Stimulated activated CD4-positive, alpha-beta T cell treated with anti-CD3 and anti-CD28 coated beads, TNF-alpha, amount 100 ng/mL, for 24 hours (primary cell): ENCODE measurements at regions not wholly inside any gene's neighbourhood (a gene's known extent, or its start where the extent isn't known, plus 50 kb on each side); places are given as distances from the start of the nearest gene placed in this dataset.
"Not testable (repeated sequence)": the region's sequence is repeated elsewhere in the genome, so short reads cannot be mapped to it uniquely, and the experiment has no call there.

Source experiments
- DNase-seq, 3 experiments: peaks; one replicate each; pipeline ENCODE4 v3.0.0-alpha.2; 2020; ENCODE audit warnings: low read depth in 3 of 3

DNA sequence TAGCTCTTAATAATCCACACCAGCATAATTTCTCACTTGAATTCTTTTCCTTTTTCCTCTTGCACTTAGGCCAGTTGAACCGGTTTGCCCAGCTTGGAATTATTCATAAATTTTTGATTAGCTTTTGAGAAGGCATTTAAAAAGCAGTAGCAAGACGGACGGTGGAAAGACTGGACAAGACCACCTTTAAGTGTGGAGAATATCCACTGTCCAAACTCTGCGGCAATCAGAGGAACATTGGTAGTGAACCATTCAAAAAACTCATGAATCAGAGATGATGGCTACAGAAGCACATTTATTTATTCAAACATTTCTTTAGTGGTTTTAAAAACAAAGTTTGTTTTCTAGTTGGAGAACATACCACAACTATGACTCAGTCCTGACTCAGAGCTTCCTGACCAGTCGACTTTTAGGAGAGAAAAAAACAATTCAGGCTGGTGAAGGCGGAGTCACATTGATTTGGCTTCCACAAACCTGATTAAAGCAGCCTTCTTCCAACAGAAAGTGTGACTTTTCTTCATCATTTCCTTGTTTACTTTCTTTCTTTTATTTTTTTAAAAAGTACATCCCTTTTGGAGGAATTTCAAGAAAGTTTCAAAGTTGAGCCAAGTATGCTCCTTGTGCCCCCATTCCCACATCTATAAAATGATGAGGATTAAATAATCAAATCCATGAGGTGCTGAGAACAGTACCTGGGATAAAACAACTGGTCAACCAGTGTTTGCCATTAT, 128.8 kb downstream of the ADSS2 start:
- peak in 1 of 3 experiments; percentile 20 for DNase-seq

DNA sequence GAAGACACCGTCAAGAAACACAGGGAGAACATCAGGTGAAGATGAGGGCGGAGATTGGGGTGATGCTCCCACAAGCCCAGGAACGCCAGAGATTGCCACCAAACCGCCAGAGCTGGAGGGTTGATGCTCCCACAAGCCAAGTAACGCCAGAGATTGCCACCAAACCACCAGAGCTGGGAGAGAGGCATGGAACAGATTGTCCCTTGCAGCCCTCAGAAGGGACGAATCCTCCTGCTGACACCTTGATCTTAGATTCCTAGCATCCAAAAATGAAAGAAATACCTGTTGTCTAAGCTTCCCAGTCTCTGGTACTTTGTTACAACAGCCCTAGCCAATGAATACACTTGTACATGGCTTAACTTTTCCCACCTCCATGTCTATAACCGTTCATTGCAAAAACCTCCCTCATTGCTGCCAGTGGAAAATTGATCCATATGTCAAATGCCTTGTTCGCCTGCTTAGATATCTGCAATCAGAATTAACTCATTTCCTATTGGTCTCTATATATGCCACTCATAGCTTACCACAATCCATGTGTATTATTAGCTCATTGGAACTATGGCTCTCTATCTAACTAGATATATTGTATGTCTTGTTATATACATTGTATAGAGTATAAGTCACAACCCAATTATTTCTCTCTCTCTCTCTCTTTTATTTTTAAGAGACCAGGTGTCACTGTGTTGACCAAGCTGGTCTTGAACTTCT, 127.4 kb downstream of the ADSS2 start:
- no peak for DNase-seq

DNA sequence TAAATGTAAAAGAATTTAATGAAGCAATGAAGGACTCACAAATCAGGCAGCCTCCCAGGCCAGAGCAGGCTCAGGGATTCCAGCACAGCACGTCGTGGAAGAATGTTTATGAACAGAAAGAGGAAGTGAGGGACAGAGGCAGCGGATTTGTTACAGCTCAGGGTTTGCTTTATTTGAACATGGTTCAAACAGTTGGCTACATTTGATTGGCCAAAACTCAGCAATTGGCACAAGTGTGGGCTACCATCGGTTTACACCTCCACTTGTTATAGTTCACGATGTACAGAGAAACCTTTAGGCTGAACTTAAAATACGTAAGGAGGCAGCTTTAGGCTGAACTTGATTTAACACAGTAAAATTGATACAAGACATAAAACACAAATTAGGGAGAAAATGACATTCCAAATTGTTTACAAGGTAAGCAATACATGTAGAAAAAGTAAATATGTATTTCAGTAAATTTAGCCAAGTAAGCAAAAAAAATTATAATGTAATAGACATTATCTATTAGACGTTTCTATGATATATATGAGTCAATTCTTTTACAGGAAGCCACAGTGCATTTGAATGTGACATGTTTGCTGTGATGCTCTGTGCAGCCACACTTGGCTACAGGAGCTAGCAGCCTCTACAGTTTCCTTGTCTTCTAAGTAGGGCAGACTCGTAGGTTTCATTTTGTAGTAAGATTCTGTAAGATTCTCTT, 126.5 kb downstream of the ADSS2 start:
- no peak for DNase-seq

DNA sequence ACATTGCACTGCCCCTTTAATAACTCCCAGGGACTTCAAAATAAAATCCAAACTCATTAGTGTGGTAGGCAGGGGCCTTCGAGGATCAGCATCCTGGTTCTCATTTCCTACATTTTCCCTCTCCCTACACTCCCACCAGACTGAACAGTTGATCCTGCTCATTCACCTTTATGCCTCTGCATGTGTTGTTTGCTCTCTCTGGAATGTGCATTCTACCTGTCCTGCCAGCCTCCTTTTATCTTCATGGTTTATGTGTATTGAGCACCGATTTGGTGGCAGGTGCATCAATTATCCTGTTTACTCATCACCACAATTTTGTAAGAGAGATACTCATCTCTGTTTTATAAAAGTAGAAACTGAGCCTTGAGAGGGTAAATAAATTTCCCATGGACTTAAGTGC, 125.0 kb downstream of the ADSS2 start:
- DNase-seq: no peak

DNA sequence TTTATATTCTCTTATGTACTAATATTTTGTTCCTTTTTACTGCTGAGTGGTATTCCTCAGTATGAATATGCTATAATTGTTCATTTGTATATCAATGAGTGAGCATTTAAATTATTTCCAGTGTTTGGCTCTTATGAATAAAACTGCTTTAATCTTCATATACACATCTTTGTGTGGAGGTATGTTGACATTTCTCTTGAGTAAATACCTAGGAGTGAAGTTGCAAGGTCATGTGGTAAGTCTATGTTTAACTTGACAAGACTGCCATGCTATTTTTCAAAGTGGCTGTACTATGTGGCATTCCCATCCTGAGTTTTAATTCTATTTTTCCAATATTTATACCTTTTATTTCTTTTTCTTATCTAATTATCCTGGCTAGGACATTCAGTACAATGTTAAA, 124.2 kb downstream of the ADSS2 start:
- no peak for DNase-seq

DNA sequence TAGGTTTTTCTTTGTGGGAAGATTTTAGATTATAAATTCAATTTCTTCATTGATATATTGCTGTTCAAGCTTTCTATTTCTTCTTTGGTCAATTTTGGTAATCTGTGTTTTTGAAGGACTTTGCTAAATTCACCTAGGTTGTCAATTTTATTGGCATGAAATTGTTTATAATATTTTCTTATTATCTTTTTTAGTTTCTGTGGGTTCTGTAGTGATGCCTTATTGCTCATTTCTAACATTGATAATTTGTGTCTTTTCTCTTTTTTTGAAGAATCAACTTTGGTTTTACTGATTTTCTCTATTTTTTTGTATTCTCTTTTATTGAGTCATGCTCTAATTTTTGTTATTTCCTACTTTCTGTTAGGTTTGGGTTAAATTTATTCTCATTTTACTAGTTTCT, 123.2 kb downstream of the ADSS2 start:
- DNase-seq: no peak

DNA sequence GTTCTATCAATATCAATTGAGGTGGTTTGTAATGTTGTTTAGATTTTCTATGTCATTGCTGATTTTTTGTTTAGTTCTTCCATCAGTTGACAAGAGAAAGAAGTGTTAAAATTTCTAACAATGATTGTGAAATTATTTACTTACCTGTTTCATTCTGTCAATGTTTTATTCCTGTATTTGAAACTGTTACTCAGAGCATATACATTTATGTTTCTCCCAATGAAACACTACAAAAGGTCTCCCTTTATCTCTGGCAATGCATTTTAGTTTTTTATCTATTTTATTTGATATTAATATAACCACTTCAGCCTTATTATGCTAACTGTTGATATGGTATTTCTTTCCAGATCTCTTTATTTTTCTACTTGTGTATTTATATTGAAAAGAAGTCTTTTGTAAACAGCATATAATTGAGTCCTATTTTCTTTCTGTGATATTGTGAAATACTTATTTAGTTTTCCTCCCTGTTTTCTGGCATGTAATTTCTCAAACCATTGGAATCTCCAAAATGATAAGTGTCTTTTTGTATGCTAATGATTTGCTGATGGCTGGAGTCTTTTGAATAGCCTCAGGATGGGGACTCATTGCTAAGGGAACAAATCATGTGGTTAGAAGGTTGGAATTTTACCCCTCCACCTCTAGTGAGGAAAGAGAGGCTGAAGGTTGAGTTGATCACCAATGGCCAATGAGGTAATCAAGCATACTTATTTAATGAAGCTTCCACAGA, 122.0 kb downstream of the ADSS2 start:
- no peak for DNase-seq

DNA sequence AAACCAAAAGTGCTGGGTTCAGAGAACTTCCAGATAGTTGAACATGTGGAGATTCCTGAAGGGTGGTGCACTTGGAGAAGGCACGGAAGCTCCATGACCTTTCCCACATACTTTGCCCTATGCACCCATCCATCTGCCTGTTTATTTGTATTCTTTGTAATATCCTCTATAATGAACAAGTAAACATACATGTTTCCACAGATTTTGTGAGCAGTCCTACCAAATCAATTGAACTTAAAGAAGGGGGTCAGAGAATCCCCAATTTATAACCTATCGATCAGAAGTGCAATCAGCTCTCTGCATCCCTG, 121.4 kb downstream of the ADSS2 start:
- no peak for DNase-seq

DNA sequence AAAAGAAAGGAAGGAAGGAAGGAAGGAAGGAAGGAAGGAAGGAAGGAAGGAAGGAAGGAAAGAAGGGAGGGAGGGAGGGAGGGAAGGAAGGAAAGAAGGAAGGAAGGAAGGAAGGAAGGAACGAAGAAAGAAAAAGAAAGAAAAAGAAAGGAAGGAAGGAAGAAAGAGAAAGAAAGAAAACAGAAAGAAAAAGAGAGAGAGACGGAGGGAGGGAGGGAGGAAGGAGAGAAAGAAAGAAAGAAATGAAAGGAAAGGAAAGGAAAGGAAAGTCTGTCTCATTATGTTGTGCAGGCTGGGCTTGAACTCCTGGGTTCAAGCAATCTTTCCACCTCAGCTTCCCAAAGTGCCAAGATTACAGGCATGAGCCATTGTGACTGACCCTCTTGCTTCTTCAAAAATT, 118.9 kb downstream of the ADSS2 start:
- DNase-seq: not testable (repeated sequence)

DNA sequence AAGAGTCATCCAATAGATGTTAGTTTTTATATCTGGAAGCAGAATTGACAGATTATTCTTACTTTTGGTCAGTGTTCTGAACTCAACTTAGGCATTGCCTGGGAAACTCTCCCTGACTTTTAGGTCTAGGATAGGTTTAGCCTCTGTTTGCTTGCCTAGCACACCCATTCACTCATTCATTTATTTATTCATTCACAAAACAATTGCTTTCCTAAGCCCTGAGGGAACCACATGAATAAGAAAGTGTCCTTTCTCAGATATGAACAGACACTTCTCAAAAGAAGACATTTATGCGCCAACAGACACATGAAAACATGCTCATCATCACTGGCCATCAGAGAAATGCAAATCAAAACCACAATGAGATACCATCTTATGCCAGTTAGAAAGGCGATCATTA, 117.4 kb downstream of the ADSS2 start:
- not testable (repeated sequence) for DNase-seq

DNA sequence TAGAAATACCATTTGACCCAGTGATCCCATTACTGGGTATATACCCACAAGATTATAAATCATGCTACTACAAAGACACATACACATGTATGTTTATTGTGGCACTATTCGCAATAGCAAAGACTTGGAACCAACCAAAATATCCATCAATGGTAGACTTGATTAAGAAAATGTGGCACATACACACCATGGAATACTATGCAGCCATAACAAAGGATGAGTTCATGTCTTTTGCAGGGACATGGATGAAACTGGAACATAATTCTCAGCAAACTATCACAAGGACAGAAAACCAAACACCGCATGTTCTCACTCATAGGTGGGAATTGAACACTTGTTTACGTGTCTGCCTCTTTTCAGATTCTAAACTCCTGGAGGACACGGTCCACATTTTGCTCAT, 116.9 kb downstream of the ADSS2 start:
- DNase-seq: not testable (repeated sequence)

DNA sequence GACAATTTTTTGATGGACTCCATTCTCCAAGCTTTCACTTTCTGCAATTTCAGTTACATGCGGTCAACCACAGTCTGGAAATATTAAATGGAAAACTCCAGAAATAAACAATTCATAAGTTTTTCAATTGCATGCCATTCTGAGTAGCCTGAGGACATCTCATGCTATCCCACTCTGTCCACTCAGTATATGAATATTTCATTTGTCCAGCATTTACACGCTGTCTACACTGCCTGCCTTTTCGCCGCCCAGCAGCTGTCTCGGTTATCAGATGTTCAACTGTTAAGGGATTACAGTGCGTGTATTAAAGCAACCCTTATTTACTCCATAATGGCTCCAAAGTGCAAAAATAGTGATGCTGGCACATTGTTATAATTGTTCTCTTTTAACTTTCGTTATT, 116.3 kb downstream of the ADSS2 start:
- DNase-seq: no peak

DNA sequence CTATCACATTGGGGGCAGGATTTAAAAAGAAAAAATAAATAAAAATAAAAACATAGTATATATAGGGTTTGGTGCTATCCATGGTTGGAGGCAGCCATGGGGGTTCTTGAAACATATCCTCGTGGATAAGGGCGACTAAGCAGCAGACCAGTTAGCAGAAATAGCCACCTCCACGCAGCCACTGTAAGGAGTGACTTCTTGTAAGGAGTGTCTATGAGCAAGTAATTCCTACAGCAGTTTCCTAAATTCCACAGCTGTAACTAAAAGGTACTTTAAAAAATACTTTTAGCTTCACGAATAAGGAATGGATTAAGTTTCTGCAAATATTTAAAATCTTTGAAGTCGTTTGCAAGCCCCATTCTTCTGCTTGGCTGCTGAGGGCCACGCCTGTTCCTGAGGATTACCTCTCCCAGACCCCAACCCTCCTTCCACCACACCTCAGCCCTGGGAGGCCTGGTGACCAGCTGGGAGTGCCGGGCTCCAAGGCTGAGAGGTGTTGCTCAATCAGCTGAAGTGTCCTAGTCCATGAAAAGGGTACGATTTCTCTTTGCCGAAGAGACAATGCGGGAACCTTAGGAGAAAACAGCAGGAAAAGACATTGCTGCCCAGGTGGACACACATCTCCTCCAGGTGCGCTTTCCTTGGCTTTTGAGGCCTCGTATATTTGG, 115.3 kb downstream of the ADSS2 start:
- DNase-seq: no peak

DNA sequence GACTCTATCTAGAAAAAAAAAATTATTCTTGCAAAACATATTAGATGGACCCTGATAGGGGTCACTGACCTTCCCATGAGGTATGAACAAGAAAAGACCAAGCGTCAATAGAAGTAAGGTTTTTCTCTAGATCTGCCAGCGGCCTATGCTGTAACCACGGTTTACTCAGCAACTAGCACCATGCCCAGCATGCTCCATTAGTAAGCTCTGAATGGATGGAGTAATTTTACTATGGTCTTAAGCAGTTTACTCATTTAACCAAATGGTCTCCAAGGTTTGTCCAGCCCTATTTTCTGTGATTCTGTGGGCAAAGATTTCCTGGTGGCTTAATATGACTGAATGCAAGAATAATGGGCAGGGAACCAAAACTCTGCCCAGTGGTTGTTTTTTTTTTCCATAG, 113.9 kb downstream of the ADSS2 start:
- no peak for DNase-seq

DNA sequence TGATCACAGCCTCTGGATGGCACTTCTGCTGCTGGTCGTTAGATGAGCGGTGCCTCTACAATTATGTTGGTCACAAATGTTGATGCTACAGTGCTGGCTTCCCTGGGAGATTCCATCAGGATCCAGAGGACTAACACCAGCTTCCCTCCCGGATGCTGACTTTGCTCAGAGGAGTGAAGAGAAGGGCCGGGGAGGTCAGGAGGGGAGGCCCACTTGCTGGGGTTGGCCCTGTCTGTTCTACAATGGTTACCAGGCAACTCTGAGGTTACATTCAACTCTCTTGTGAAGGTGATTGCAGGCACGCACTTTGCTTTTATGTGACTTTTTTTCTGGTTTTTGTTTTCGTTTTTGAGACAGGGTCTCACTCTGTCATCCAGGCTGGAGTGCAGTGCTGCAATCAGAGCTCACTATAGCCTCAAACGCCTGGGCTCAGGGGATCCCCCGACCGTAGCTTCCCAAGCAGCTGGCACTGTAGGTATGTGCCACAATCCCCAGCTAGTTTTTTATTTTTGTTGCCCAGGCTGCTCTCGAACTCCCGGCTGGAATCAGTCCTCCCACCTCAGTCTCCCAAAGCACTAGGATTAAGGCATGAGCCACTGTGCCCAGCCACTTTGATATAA, 112.5 kb downstream of the ADSS2 start:
- DNase-seq: no peak

DNA sequence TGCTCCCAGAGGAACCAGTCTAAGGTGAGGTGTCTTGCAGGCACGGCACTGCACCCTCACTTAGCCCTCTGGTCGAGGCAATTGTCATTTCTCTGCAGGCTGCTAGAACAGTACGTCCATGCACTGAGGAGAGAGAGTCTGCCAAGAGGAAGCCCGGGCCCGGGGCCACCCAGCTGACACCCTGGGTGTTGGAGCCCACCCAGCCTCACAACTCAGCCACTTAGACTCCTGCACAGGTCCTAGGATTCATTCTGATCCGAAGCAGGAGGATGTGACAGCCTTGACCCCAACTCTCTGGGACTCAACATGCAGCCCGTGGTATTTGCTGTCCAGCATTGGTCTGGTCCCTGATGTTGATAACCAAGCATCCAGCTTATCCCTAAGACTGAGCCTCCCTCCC, 111.9 kb downstream of the ADSS2 start:
- DNase-seq: no peak

DNA sequence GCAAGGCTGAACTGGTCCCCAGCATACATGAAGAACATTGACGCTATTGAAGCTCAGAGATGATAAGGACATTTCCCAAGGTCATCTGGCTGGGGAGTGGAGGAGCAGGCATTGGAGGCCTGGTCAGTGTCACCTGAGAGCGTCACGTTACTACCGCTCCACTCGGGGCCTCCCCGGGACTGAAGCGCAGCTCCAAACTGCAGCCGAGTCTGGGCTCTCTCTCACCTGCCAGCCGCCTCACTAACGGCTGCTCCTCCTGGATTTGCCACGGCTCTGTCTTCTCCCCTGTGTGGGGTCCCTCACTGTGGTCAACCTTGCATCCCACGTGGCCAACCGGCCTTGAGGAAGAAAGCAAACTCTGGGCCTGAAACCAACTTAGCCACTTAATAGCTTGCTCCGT, 111.3 kb downstream of the ADSS2 start:
- no peak for DNase-seq

DNA sequence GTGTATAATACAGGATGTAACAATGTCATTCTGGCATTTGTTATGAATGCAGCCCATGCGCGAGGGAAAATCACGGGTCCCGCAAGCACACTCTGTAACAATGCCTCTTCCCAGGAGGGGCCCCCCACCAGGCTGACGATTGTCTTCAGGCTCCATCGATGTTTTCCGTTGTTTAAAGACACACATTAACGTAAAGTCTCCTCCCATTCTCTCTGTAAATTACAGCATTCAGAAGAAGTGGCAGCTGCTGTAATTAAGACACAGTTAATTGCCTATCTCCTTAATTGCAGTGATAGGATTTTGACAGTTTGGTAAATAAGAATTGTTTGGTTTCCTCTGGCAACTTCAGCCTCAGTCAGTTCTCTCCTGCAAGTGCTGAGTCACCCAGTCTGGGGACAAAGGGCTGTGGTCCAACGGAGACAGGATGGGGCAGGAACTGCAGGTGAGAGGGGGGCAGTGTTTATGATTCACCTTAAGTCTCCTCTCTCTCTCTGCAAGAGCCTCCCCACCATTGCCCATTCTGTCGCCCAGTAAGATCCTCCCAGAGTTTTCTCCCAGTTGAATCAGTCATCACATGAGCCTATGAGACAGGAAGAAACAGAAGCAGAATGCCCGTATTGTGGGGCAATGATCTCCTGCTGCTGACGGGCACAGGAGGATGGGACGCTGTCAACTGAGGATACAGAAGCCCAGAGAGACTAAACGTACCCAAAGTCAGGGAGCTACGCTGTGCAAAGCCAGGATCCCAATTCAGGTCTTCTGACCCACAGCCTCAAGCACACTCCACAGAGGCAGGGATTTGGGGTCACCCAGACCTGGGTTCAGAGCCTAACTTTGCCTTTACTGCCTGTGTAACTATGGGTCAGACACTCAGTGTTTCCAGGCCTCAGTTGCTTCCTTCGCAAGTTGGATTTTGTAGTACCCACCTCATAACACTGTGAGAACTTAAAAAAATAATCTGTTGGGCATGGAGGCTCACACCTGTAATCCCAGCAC, 110.0 kb downstream of the ADSS2 start:
- no peak for DNase-seq

DNA sequence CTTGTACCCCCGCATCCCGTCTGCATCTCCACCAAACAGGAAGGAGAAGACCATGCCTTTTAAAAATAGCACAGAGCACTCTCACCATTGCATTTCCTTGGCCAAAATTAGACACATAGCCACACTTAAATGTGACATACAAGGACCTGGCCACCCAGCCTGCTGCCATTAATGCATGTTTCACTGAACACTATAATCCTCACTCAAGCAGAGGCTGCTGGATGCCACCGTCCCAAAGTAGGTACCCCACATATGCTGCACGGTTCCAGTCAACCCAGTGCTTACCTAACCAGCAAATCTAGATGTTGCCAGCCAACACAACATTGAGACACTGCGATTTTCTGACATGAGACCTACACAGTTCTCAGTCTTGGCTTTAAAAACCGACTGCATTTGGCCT, 107.7 kb downstream of the ADSS2 start:
- DNase-seq: no peak

DNA sequence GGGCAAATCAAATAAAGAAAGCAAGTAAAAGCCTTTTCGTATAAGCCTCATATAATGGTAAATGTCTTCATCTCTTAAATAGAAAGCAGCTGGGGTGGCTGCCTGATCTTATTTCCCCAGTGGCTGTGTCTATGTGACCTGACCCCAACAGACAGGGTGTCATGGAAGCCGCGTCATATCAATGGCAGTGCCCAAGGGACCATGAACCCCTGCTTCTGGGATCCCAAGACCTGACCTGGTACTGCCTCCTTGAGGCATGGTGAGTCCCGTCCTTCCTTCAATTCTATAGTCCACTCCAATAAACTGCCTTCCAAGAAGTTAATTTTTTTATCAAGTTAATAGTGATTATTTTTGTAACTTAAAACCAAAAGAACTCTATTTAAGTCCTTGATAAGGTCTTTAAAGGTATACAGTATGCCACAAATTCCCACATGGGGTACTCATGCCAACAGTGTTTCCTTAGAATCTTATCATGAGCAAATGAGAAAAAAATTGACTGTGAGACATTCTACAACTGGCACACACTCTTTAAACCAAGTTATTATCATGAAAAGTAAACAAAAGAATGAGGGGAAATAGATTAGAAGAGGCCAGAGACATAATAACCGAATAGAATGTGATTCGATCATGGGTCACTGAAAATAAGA, 104.6 kb downstream of the ADSS2 start:
- no peak for DNase-seq
